IPS-18a (cell line): ENCODE measurements at regions not wholly inside any gene's neighbourhood (a gene's known extent, or its start where the extent isn't known, plus 50 kb on each side); places are given as distances from the start of the nearest gene placed in this dataset.

ENCODE experiments used
- H3K27ac ChIP-seq: one replicate; pipeline ENCODE4 v1.5.1; 2013; ENCODE audit warnings: low read length
- H3K27me3 ChIP-seq: one replicate; pipeline ENCODE4 v1.6.1; 2013; ENCODE audit warnings: mild to moderate bottlenecking, low read length; ENCODE audit not compliant: control insufficient read depth, insufficient read depth
- H3K36me3 ChIP-seq: one replicate; pipeline ENCODE4 v1.6.1; 2013; ENCODE audit warnings: low read depth, low read length; ENCODE audit not compliant: control insufficient read depth
- H3K4me1 ChIP-seq: one replicate; pipeline ENCODE4 v1.6.1; 2013; ENCODE audit warnings: low read depth, low read length; ENCODE audit not compliant: control insufficient read depth
- H3K4me3 ChIP-seq: one replicate; pipeline ENCODE4 v1.5.1; 2013; ENCODE audit warnings: low read length
- H3K9ac ChIP-seq: one replicate; pipeline ENCODE4 v1.6.1; 2013; ENCODE audit warnings: mild to moderate bottlenecking, low read length, moderate library complexity
- H3K9me3 ChIP-seq: one replicate; pipeline ENCODE4 v1.6.1; 2013; ENCODE audit warnings: low read depth, low read length; ENCODE audit not compliant: control insufficient read depth

DNA sequence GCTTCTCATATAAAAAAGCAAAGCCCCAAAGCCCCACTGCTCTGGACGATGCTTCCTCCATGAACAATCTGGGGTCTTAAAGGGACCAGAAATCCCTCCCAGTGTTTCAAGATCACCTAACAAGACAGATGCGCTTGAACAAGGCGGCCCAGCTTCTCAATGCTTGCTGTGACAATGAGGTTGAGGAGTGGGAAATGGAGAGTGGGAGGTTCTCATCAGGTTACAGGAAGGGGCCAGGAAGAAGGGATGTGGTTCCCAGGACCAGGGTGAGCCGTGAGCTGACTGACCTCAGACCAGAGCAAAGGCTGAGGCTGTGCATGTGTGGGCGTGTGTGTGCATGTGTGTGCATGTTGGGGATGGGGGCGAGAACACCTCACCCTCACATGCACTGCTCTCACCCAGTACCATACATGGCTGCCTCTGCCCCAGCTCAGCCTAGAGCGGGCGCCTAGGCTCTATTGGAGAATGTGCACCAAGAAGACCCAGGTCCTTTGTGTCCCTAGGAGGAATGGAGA lies 220.8 kb upstream of the GPR26 start:
- Histone ChIP-seq H3K4me3 (no peak overlapping the region), H3K27ac (no peak overlapping the region), H3K9me3 (no peaks in the 10 kb centered on the region), H3K4me1 (no peaks in the 10 kb centered on the region), H3K36me3 (no peaks in the 10 kb centered on the region), H3K27me3 (no peaks in the 10 kb centered on the region), H3K9ac (no peak overlapping the region)

DNA sequence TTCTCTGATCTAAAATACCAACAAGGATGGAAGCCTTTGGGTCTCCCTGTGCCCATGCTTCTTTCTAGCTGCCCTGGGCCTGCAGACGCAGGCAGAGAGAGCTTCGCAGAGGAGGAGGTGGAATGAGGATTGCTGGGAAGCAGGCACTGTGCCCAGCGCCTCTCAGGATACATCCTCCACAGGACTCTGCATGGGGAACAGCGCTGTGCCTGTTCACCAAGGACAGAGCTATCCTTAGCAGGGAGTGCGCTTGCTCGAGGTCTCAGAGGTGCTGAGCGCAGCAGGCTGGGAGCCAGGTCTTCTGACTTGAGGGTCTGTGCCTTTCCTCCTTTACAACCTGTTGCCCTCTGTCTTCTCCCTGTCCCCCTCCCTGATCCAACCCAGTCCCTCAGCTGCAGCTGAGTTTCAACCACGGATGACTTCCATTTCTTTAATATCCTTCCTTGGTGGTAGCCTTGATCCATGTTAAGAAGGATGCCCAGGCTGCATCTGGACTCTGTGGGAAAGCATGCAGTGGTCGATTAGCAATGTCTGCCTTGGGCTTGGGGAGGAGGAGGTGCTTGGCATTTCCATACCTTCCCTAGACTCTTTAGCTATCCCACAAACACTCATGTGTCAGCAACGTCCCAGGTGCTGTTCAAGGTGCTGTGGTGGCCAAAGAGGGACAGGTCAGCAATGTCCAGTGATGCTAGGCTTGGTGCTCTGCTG lies 219.6 kb upstream of the GPR26 start:
- Histone ChIP-seq H3K9me3 (no peaks in the 10 kb centered on the region), H3K27me3 (no peaks in the 10 kb centered on the region), H3K4me3 (no peak overlapping the region), H3K27ac (no peak overlapping the region), H3K9ac (no peak overlapping the region), H3K4me1 (no peaks in the 10 kb centered on the region), H3K36me3 (no peaks in the 10 kb centered on the region)

DNA sequence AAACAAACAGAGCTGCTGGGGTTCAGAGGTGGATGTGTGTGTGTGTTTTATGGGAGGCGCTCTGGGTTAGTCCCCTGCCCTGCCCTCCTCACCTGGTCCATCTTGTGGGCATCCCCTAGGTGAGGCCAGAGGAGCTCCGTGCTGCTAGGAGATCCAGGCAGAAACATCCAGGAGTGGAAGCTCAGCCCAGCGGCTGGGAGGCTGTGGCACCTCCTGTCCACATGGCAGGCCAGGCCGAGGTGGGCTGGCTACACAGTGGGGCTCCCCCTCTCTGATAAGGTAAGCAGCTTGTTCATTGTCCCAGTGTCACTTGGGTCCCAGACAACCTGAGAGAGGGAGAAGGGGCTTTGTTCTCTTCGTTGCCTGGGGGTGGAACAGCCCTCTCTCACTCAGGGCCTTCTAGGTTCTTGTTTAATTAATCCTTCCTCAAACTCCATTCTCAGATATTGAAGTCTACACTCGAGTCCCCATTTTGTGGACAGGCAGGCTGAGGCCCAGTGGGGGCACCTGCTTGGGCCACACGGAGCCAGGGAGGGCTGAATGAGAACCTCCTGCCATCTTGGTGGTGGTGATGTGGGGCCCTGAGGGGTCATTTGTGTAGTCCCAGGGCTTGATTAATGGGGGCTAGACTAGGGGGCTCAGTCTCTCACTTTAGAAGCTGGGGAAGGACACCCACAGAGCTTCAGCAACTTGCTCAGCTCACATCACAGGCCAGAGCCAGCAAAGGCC lies 216.8 kb upstream of the GPR26 start:
- Histone ChIP-seq H3K27ac (no peak overlapping the region), H3K36me3 (no peaks in the 10 kb centered on the region), H3K9me3 (no peaks in the 10 kb centered on the region), H3K27me3 (no peaks in the 10 kb centered on the region), H3K4me3 (no peak overlapping the region), H3K9ac (no peak overlapping the region), H3K4me1 (no peaks in the 10 kb centered on the region)

DNA sequence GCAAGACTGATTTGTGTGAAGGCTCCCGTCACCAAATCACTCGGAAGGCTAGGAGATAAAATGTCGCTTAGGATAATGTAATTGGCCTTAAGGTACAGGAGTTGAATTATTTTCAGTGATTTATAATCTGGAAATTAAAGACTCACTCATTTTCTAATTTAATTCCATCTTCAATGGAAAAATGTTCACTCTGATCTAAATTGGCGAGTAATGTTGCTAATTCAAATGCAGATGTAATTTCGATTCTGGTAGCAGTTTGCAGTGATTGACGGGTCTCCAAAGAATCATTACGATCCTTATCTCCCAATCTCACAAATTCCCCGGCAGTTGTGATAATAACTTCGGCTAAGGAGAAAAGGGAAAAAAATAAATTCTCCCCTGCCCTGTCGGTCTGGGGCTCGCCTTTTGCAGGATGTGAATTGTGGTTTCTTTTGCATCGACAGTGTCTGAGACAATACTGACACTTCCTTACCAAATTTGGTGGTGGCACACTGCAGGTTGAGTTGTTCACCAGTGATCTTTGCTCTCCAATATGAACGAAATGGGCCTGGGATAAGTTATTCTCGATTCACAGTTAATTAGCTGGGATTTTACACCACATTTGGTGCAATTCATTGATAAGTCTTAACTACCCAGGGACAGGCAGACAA lies 215.1 kb upstream of the GPR26 start:
- Histone ChIP-seq H3K9ac (no peak overlapping the region), H3K9me3 (no peaks in the 10 kb centered on the region), H3K4me1 (no peaks in the 10 kb centered on the region), H3K27ac (no peak overlapping the region), H3K36me3 (no peaks in the 10 kb centered on the region), H3K4me3 (no peak overlapping the region), H3K27me3 (no peaks in the 10 kb centered on the region)

DNA sequence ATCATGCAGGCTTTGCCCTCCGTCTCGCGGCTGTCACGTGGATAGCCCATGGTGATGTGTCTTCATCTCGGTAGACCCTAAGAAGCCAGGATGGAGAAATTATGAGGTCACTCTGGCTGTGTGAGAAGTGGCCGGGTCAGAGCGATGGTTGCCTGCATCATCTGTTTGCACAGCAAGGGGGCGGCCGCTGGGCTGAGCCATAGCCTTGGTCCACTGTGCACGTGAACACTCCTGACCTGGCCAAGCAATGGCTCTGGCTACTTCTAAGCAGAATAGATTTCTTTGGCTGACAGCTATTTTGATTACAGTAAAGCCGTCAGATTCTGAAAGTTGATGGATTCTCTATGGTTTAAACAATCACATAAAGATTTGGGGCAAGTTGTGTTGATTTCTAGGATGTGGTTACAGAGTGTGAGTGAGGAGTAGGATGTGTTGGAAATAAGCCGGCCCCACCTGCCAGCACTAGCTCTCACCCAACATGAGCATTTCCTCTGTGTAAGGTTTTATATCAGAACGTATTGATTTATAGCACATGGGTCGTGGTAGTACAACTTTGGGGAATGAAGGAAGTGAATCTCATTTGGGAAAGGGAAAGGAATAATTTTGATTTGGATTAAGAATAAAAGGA lies 214.4 kb upstream of the GPR26 start:
- no peaks in the 10 kb centered on the region for H3K4me1 ChIP-seq
- no peaks in the 10 kb centered on the region for H3K27me3 ChIP-seq
- H3K9ac ChIP-seq = no peak overlapping the region
- no peaks in the 10 kb centered on the region for H3K36me3 ChIP-seq
- no peak overlapping the region for H3K27ac ChIP-seq
- H3K9me3 ChIP-seq = no peaks in the 10 kb centered on the region
- no peak overlapping the region for H3K4me3 ChIP-seq

GRCh38 chr10:123454987-123455386 lies 211.2 kb upstream of the GPR26 start:
- H3K9me3 ChIP-seq = no peaks in the 10 kb centered on the region
- H3K27me3 ChIP-seq = no peaks in the 10 kb centered on the region
- no peak overlapping the region for H3K27ac ChIP-seq
- peaks cover 18% of the 10 kb centered on the region for H3K4me1 ChIP-seq
- no peak overlapping the region for H3K9ac ChIP-seq
- H3K36me3 ChIP-seq = no peaks in the 10 kb centered on the region
- H3K4me3 ChIP-seq = no peak overlapping the region

- H3K9ac ChIP-seq = no peak overlapping the region
- no peaks in the 10 kb centered on the region for H3K36me3 ChIP-seq
- no peak overlapping the region for H3K27ac ChIP-seq
- H3K9me3 ChIP-seq = no peaks in the 10 kb centered on the region
- H3K4me3 ChIP-seq = no peak overlapping the region
- no peaks in the 10 kb centered on the region for H3K27me3 ChIP-seq
- peaks cover 25% of the 10 kb centered on the region for H3K4me1 ChIP-seq
Observed at GRCh38 chr10:123455861-123456260, 210.3 kb upstream of the GPR26 start.

- Histone ChIP-seq H3K9me3 (no peaks in the 10 kb centered on the region), H3K4me1 (peaks cover 25% of the 10 kb centered on the region), H3K4me3 (no peak overlapping the region), H3K27me3 (no peaks in the 10 kb centered on the region), H3K9ac (no peak overlapping the region), H3K27ac (no peak overlapping the region), H3K36me3 (no peaks in the 10 kb centered on the region)
Observed at GRCh38 chr10:123458933-123459332, 207.2 kb upstream of the GPR26 start.

- H3K4me3 ChIP-seq = no peak overlapping the region
- H3K9ac ChIP-seq = no peak overlapping the region
- H3K4me1 ChIP-seq = peaks cover 25% of the 10 kb centered on the region
- no peaks in the 10 kb centered on the region for H3K27me3 ChIP-seq
- no peaks in the 10 kb centered on the region for H3K9me3 ChIP-seq
- no peaks in the 10 kb centered on the region for H3K36me3 ChIP-seq
- H3K27ac ChIP-seq = peak overlapping the region; percentile 45
Observed at GRCh38 chr10:123459371-123460091, 206.6 kb upstream of the GPR26 start.

GRCh38 chr10:123462246-123462645 lies 203.9 kb upstream of the GPR26 start:
- H3K4me3 ChIP-seq = no peak overlapping the region
- H3K4me1 ChIP-seq = peaks cover 25% of the 10 kb centered on the region
- no peaks in the 10 kb centered on the region for H3K36me3 ChIP-seq
- no peaks in the 10 kb centered on the region for H3K27me3 ChIP-seq
- H3K27ac ChIP-seq = no peak overlapping the region
- H3K9me3 ChIP-seq = no peaks in the 10 kb centered on the region
- no peak overlapping the region for H3K9ac ChIP-seq

- Histone ChIP-seq H3K4me3 (no peak overlapping the region), H3K9me3 (no peaks in the 10 kb centered on the region), H3K27me3 (no peaks in the 10 kb centered on the region), H3K36me3 (no peaks in the 10 kb centered on the region), H3K27ac (no peak overlapping the region), H3K9ac (no peak overlapping the region), H3K4me1 (peaks cover 25% of the 10 kb centered on the region)
Observed at GRCh38 chr10:123462756-123463155, 203.4 kb upstream of the GPR26 start.
